ENCODE measurements at regions not wholly inside any gene's neighbourhood (a gene's known extent, or its start where the extent isn't known, plus 50 kb on each side); places are given as distances from the start of the nearest gene placed in this dataset.
"Not testable (repeated sequence)": the region's sequence is repeated elsewhere in the genome, so short reads cannot be mapped to it uniquely, and the experiment has no call there.

DNA sequence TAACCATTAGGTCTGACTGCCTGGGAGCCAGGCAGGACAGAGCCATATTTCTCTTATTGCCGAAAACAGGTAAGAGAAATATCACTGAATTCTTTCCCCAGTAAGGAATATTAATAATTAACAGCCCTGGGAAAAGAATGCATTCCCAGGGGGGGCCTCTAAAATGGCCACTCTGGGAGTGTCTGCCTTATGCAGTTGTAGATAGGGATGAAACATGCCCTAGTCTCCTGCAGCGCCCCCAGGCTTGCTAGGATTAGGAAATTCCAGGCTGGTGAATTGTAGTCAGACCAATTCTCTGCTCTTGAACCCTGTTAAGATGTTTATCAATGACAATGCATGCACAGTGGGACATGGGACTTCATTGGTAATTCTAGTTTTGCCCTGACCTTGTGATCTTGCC is 317.9 kb upstream of the GLI3 start:
- DNase-seq, result not testable (repeated sequence)

DNA sequence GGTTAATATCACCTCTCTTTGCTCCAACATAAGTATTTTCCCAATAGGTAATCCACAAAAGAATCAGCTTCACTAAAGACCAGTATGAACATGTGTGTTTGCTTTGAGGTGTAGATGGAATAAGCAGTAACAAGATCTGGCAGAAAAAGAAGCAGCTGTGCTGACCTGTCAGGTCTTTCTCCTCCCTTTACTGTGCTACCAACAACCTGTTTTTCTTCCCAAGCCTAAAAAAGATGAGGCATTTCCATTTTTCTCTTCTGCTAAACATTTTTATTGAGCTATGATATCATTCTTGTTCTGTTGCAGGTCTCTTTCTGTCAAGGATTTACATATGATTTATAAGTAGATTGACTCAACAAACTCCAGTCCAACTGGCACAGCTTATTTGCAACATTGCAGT is 315.2 kb upstream of the GLI3 start:
- no peak for DNase-seq

DNA sequence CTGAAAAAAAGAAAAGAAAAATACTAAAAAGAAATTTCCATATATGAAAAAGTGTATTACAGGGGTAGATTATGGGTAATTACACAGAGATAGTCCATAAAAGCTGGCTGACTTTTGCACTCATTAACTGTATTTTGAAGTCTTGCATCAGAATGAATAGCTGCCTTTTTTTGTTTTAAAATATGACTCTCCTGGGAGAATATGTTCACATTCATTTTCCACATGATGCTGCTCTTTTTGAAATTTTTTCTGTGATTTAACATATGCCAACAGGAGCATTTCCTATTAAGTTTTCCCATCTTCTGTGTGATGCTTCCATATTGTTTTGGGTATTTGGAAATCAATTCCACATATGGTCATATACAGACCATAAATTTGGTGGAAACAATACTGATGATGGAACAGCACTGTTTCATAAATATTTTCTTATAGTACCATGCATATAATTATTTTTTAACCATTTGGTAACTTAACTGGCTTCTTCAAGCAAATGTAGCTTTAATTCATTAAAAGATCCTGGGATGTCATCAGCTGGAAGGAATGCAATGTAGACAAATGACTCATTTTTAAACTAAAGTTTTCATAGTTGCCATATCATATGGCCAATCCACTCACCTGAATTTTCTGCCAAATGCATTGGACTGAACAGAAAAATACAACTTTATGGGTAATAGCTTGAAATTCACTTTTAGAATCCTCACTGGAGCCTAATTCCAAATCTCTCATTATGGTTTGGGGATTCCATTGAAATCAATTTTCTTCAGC is 313.9 kb upstream of the GLI3 start:
- DNase-seq, result no peak

DNA sequence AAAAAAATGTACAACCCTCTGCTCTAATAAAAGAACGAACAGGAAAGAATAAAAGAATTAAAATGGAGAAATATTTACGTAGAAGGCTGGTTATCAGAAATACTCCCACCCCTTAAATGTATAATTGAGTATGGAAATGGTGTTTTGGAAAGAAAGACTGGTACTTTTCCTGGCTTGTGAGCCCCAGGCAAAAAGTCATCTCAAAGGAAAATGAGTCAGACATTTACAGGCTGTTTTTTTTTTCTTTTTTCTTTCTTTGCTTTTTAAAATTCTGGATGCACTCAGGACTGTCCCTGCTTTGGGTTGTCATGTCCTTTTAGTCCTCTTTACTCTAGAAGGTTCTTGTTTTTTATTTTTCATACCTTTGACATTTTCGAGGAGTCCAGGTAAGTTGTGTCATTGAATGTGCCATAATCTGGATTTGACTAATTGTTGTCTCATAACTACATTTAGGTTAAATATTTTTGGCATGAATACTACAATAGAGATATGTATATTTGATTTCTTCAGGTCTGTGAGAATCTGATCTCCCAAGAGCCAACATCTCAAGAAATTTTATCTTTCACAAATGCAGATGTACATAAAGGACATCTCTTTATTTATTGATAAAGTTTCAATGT is 313.0 kb upstream of the GLI3 start:
- DNase-seq, result no peak

DNA sequence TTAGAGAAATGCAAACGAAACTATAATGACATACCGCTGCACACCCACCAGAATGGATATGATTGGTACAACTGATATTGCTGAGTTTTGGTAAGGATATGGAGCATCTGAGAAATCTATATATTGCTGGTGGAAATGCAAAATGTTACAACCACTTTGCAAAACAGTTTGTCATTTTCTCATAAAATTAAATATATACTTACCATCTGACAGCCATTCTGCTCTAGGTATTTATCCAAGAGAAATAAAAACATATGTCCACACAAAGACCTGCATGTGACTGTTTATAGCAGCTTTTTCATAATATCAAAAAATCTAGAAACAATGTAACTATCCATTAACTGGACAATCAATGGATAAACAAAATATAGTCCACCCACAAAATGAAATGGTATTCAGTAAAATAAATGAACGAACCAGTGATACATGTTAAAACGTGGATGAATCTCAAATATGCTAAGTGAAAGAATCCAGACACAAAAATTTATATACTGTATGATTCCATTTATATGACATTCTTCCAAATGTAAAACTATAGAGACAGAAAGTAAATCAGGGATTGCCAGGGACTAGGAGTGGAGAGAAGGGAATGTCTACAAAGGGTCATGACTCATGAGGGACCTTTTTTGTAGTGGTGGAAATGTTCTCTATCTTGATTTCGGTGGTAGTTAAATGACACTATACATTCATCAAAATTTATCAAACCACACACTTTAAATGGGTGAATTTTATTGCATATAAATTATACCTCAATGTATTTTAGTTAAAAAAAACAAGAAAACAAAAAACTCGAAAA is 312.0 kb upstream of the GLI3 start:
- DNase-seq, result no peak

DNA sequence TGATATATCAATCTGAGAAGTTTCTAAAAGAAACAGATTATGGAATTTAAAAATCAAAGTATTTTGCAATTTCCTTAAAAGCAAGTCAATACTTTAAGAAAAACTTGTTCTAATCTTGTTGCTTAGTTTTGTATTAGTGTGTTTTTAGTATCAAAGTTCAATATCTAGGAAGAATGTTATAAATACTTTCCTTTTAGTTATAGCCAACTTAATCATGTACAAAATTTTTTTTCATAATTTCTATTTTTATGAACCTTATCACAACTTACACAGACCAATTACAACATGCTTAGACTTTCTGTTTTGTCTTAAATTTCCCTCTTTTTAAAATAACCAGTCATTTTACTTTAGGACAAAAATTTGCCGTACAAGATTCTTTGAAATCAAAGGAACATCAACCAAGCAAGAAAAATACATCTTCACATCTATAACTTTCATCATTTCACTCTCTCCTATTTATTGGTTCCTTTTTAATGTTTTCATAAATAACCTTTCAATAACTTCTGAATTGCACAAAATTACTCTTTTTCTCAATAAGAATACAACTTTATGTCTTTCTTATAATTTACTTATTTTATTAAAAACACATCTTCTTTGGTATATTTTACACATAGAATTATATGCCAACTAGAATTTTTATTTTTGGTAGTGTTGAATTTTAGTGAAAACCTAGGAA is 308.2 kb upstream of the GLI3 start:
- no peak for DNase-seq

DNA sequence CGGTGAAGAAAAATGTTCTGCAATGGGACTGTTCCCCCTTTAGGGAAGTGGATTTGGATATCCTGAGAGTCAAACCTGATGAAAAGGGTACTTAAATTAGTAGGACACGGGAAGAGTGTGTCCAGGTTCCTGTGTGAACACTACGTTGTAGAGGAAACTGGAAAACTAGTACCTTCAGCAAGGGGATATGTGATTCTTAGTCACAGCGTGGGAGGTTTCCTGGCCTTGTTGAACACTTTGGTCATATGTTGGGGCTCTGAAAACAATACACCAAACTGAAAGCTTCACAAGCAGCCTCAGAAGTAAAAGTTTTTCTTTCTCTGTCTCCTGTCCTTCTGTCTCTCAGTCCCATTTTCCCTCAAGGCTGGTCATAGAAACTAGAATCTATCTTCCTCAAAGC is 306.9 kb upstream of the GLI3 start:
- DNase-seq, result no peak

DNA sequence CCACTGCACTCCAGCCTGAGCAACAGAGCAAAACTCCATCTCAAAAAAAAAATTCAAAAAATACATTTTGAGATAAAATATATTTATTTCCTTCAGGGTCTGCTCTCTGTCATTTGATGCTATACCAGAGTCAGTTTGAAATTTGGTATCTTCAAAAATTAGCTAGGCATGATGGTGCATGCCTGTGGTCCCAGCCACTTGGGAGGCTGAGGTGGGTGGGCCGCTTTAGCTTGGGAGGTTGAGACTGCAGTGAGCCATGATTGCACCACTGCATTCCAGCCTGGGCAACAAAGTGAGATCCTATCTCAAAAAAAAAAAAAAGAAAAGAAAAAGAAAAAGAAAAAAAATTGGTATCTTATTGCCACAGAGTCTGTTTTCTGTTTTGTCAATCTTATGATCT is 305.4 kb upstream of the GLI3 start:
- DNase-seq, result not testable (repeated sequence)

DNA sequence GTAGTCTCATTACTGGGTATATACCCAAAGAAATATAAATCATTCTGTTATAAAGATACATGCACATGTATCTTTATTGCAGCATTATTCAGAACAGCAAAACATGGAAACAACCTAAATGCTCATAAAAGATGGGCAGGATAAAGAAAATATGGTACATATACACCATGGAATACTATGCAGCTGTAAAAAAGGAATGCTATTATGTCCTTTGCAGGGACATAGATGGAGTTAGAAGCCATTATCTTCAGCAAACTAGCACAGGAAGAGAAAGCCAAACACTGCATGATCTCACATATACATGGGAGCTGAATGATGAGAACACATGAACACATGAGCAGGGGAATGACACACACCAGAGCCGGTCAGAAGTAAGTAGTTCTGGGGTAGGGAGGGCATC is 297.4 kb upstream of the GLI3 start:
- DNase-seq, result no peak

DNA sequence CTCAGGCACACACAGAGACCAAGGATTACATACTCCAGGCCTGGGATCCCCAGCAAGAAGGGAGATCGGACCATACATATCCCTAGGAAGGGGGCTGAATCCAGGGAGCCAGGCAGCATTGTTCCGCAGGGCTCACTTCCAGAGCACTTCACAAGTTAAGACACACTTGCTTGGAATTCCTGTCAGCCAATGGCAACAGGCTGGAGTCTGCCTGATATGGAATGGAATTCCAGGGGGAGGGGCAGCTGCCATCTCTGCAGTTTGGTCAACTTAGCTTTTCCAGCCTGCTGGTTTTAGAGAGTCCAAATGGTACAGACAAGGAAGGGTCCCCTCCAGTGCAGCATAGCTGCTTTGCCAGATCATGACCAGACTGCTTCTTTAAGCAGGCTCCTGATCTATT is 290.0 kb upstream of the GLI3 start:
- DNase-seq, result no peak

DNA sequence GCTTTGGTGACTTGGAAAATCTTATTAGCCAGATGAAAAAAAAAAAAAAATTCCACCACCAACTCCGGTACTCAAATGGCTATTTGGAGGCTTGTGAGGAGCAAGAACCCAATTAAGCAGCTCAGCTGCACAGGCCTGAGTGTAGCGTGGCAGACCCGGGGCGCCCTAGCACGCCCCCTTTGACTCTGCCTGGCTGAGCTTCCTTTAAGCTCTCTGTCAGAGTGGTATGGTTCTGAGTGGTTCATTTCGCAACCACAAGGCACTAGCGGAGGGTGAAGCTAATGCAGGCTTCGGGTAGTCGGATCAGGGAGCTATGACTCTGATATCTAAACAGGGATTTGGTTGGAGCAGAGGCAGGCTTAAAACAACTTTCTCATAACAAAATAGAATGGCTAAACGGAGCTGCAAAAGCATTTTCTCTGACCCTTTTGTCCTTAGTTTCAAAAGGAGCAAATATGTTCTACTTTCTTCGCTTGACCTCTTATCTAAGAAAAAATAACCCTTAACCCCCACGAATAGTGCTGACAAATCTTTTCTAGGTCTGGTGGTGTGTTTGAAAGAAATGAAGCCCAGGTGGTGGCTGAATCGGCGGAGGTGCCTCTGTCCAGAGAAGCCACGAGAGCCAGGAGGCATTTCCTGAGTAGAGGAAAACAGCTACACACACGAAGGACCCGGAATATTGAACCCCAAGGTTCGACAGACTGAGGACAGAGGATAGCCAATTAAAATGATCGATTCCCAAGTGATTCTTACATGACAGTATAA is 285.4 kb upstream of the GLI3 start:
- DNase-seq, result peak; percentile 1

DNA sequence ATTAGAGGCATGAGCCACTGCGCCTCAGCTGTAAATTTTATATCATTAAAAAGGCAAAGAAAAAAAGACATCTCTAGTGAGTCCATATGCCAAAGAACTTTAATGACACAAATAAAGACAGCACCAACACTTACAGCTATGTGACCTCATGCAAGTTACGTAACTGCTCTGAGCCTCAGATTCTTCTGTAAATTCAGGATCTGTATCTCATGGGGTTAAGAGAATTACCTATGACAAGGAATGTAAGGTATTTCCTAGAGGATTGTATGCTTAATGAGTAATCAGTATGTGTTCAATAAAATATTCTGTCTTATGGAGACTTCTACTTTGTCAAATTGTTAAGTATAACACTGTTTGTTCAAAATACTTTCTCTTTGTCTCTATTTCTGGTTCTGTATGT is 274.0 kb upstream of the GLI3 start:
- DNase-seq, result no peak

DNA sequence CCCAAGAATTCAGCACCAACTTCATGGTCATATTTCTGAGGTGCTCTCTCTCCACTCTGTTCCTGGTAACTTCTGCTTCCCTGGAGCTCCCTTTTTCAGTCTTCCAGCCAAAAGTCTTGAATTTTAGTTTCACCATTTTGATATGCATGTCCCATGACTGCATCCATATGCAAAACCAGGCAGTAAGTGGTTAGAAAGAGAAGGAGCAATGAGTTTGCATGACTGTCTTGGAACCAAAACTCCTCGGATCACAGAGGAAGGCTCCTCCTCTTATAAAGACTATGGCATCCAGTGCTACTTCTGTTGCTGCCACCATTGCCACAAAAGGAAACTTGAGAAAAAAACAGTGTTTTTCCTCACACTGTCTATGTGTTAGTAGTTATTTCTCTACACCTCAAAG is 269.1 kb upstream of the GLI3 start:
- DNase-seq, result no peak

DNA sequence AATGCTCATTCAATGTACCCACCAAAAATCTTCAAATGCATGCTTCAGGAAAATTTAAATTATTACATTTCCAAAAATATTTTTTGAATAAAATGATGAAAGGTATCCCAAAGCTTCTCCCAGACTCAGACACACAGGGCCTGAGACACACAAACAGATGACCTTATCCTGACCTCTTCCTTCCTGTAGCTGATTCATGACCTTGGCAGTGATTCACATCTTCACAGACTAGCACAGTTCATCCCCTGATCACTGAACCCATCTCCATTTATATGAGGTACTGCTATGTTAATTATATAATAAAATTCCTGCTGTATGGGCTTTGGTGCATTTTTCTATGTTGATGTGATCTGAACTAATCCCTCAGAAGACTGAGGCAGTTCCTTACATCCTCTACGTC is 265.0 kb upstream of the GLI3 start:
- no peak for DNase-seq

DNA sequence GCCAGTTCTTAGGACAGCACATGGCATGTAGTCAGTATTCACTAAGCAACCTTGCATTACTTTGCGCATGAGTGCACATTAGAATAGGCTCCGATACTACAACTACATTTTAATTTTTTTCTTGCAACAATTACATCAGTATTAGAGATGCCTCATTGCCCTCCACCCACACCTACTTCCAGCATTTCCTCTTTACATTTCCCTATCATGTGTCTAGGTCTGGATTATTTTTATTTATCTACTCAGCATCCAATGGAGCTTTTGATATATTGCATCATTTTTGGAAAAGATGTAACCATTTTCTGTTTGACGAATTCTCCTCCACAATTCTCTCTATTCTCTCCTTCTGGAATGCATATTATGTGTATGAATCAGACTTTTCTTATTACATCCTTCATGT is 258.2 kb upstream of the GLI3 start:
- DNase-seq, result no peak

DNA sequence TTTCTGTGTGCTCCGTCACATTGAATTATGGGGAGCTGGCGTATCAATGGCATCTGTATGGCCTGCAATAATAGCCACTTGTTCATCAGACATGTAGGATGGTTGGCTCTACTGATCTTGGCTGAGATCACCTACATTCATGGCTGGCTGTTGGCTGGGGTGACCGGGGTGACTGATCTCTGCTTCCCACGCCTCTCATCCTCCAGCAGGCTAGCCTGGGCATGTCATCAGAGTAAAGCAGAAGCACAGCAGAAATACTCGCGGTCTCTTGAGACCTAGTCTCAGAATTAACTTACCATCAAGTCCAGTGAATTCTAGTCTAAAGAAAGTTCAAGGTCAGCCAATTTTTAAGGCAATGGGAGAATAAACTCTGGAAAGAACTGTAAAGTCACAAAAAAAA is 257.7 kb upstream of the GLI3 start:
- DNase-seq, result no peak

DNA sequence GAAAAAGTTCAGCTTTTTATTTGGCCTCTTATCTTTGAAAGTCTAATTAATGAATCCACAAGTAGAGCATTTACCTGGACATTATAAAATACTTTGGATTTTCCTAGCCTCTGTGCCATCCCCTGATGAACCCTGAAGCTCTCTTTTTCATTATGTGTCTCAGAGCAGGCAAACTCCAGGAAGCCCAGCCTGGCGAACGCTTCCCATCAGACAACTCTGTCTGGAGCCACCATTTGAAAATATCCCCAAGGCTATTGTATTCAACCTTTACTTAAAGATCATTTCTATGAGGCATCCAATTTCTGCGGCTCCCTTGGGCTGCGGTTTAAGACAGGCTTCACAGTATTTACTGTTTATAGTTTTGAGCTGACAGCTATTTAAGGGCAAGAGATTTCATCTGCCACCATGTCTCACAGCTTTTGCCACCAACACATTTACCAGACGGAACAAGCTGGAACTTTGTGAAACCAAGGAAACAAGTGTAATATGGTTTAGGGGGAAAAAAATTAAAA is 257.2 kb upstream of the GLI3 start:
- no peak for DNase-seq

DNA sequence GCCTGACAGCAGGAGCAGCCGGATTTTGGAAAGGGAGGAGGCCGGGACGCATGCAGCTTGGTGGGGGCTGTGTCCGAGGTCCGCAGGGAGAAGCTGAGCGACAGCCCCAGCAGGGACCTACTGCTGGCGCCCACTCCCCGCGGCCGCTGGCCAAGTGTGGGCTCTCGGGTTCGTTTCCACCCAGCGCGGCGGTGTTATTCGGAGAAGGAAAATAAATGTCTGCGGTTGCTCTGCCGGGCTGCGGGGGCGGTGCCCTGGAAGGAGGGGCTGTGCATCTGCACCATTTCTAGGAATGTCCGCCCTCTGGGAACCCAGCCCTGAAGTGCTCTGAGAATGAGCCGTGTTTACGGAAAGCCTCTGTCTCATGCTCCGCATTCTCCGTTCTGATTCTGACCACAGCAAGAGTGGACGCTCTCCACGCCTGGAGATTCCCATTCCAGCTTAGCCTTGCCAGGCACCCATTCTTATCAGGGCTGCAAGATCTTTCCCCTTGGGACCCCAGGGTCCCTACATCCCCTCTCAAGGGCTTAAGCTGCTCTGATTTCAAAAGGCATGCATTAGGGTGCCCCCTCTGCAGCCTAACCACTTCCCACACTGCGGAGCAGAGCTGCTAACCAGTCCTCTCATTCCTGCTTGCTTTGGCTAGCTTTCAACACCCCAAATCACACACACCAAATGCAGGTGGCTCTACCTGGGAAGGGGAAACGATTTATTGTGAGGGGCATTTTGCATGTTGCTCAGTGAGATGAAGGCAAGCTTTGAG is 256.6 kb upstream of the GLI3 start:
- DNase-seq, result no peak

DNA sequence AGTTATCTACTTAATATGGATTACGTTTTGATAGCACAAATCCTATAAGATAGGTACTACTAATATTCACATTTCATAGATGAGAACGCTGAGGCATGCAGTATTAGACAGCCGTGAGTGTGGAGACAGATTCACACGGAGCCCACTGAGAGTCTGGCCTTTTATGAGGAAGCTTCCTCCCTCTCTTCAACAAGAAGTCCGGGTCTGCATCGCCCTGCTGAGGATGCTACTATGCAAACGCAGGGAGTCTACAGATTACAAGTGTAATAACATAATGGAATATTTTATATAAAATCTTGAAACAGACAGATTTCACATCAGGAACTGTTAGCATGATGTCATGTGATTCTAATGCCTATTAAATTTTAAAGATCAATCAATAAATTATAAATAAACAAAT is 255.9 kb upstream of the GLI3 start:
- DNase-seq, result no peak

DNA sequence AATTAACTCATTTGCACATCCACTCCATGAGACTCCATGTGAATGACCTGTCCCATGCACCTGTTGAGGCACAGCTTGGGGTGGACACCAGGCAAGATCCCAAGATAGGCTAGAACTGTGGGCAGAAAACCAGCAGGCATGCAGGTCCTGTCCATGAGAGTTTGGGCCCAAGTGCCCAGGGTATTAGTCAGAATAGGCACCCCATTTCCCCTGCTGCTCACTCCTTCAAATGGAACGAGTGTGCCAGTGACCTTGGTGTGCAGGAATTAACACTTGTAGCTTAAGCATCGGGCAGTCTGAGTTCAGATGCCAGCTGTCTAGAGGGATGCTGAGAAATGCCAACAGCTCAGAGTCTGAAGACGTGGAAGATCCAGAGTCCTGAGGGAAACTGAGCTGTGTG is 254.1 kb upstream of the GLI3 start:
- no peak for DNase-seq

DNA sequence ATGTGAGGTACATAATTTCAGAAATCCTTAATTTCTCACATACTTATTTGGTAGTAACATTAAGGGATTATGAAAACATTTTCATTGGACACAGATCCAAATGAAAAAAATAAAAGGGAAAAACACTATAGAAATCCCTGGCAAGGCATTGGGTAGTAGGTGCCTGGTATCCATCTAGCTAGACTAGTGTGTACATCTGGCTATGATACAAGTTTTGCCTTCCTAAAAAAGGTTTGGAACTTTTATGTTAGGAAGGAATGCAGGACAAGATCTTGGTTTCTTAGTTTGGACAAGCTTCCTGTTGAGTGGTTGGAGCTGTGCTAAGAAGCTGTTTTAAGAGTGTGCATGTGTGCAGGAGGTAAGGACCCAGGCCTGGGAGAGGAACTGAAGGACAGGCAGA is 252.3 kb upstream of the GLI3 start:
- DNase-seq, result no peak

DNA sequence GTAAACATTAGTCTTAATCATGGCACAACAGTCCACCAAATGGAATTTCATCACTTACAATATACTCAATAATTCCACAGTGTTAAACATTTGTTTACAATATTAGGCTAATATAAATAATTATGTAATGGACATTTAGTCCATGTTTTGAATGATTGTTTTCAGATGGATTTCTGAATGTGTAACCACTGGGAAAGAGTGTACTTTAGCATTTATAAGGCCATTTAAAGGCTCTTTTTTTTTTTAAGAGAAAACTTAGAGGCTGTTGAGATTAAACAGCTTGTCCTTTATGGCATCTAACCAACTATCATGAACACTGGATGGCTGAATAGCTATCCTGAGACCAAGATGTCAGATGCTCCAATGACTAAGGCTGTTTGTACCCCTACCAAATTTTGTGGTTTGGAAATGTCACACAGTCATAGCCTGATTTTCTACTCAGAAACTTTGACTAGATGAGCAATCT is 248.3 kb upstream of the GLI3 start:
- DNase-seq, result no peak
